H1 (cell line): ENCODE measurements at regions not wholly inside any gene's neighbourhood (a gene's known extent, or its start where the extent isn't known, plus 50 kb on each side); places are given as distances from the start of the nearest gene placed in this dataset.

Experiments
- CTCF ChIA-PET: fragments of 300-600 bp; sonication (Branson Sonifier 250); formaldehyde crosslinking; loops from one replicate; lab custom pipeline; 2021; ENCODE audit not compliant: partially characterized antibody; lab: Charles Lee
- POLR2A ChIA-PET: fragments of 300-600 bp; sonication (Branson Sonifier 250); formaldehyde crosslinking; loops from one replicate; lab custom pipeline; 2021; ENCODE audit warnings: inconsistent platforms; ENCODE audit not compliant: partially characterized antibody; lab: Charles Lee
- DNase-seq, 2 experiments: peaks; one replicate each; pipeline versions ENCODE4 v3.0.0 to v3.0.0-alpha.2; 2010 to 2022; ENCODE audit warnings: low spot score in 2 of 2, low read depth in 1 of 2, mixed read lengths in 1 of 2
- FAIRE-seq: peaks from 2 replicates; lab custom pipeline; 2011; peaks lifted over from hg19 to GRCh38; lab: Jason Lieb, UNC
- H2AFZ ChIP-seq: 2 replicates; pipeline ENCODE4 v1.8.1; 2012; ENCODE audit warnings: low read length, inconsistent platforms
- H2AK5ac ChIP-seq: 2 replicates; pipeline ENCODE4 v1.6.1; 2013; ENCODE audit warnings: low read depth, low read length
- H2BK120ac ChIP-seq: replicated peaks from 2 replicates; pipeline ENCODE3; 2013; ENCODE audit warnings: low read depth, low read length, inconsistent platforms
- H2BK12ac ChIP-seq: 2 replicates; pipeline ENCODE4 v1.6.1; 2013; ENCODE audit warnings: low read depth, low read length
- H2BK15ac ChIP-seq: 2 replicates; pipeline ENCODE4 v1.6.1; 2013; ENCODE audit warnings: low read length
- H2BK20ac ChIP-seq: 2 replicates; pipeline ENCODE4 v1.6.1; 2013; ENCODE audit warnings: low read length
- H2BK5ac ChIP-seq: 2 replicates; pipeline ENCODE4 v1.6.1; 2013; ENCODE audit warnings: low read depth, low read length
- H3K14ac ChIP-seq: 2 replicates; pipeline ENCODE4 v1.6.1; 2013; ENCODE audit warnings: inconsistent platforms; ENCODE audit not compliant: insufficient read length
- H3K18ac ChIP-seq: 2 replicates; pipeline ENCODE4 v1.6.1; 2013; ENCODE audit warnings: low read length; ENCODE audit errors: extremely low read depth
- H3K23ac ChIP-seq: 2 replicates; pipeline ENCODE4 v1.6.1; 2013; ENCODE audit warnings: inconsistent platforms; ENCODE audit not compliant: insufficient read length
- H3K23me2 ChIP-seq: 2 replicates; pipeline ENCODE4 v1.6.1; 2013; ENCODE audit warnings: low read depth, low read length
- H3K27ac ChIP-seq: 2 replicates; pipeline ENCODE4 v1.6.1; 2011; ENCODE audit warnings: low read depth, low read length, inconsistent platforms
- H3K27me3 ChIP-seq, 4 experiments: replicated peaks in 1 of 4; 1 replicate in 1 of 4; 2 replicates in 3 of 4; pipeline versions ENCODE4 v1.6.1 to v1.8.1; 2011 to 2013; ENCODE audit warnings: low read length in 3 of 4, mild to moderate bottlenecking in 3 of 4, inconsistent platforms in 2 of 4, mixed read lengths in 2 of 4, moderate library complexity in 1 of 4; ENCODE audit not compliant: control insufficient read depth in 3 of 4, insufficient read depth in 3 of 4; ENCODE audit errors: extremely low read depth in 1 of 4
- H3K36me3 ChIP-seq, 4 experiments: 2 replicates each; pipeline versions ENCODE4 v1.6.1 to v1.8.1; 2011 to 2013; ENCODE audit warnings: mild to moderate bottlenecking in 4 of 4, low read length in 3 of 4, moderate library complexity in 2 of 4, control low read depth in 1 of 4, inconsistent platforms in 1 of 4; ENCODE audit not compliant: insufficient read depth in 4 of 4, control insufficient read depth in 2 of 4
- H3K4ac ChIP-seq: replicated peaks from 2 replicates; pipeline ENCODE3; 2013; ENCODE audit warnings: low read length, low read depth, mixed read lengths, inconsistent platforms; ENCODE audit not compliant: insufficient read length
- H3K4me1 ChIP-seq, 4 experiments: replicated peaks in 1 of 4; 1 replicate in 1 of 4; 2 replicates in 3 of 4; pipeline versions ENCODE4 v1.6.1 to v1.8.1; 2011 to 2013; ENCODE audit warnings: low read length in 3 of 4, inconsistent platforms in 2 of 4, mixed read lengths in 1 of 4; ENCODE audit not compliant: insufficient read depth in 4 of 4, control insufficient read depth in 3 of 4
- H3K4me2 ChIP-seq, 2 experiments: 2 replicates each; pipeline versions ENCODE4 v1.6.1 to v1.8.1; 2011 to 2013; ENCODE audit warnings: low read depth in 2 of 2, low read length in 2 of 2, control low read depth in 1 of 2, inconsistent platforms in 1 of 2, mild to moderate bottlenecking in 1 of 2; ENCODE audit not compliant: insufficient read depth in 1 of 2
- H3K4me3 ChIP-seq, 4 experiments: fragments of 200-600, 300-600 bp in 1 of 4; sonication (generic), shearing (Covaris generic), sonication (Bioruptor Twin) in 1 of 4; 2 replicates each; pipeline versions ENCODE4 v1.5.1 to v1.8.1; 2011 to 2016; ENCODE audit warnings: low read length in 4 of 4, low read depth in 3 of 4, control low read depth in 2 of 4, inconsistent platforms in 2 of 4, mild to moderate bottlenecking in 2 of 4, mixed read lengths in 1 of 4, moderate library complexity in 1 of 4; ENCODE audit not compliant: insufficient read depth in 2 of 4; ENCODE audit errors: extremely low read depth in 1 of 4
- H3K56ac ChIP-seq: replicated peaks from 2 replicates; pipeline ENCODE3; 2013; ENCODE audit warnings: low read depth, mild to moderate bottlenecking, mixed read lengths, low read length, inconsistent platforms; ENCODE audit not compliant: insufficient read length
- H3K79me1 ChIP-seq: 2 replicates; pipeline ENCODE4 v1.6.1; 2013; ENCODE audit warnings: low read depth, low read length, control low read depth
- H3K79me2 ChIP-seq, 2 experiments: 2 replicates each; pipeline versions ENCODE4 v1.6.1 to v1.8.1; 2012 to 2013; ENCODE audit warnings: low read length in 2 of 2, mild to moderate bottlenecking in 2 of 2, inconsistent platforms in 1 of 2; ENCODE audit not compliant: insufficient read depth in 2 of 2, control insufficient read depth in 1 of 2
- H3K9ac ChIP-seq, 4 experiments: replicated peaks in 1 of 4; 1 replicate in 1 of 4; 2 replicates in 3 of 4; pipeline versions ENCODE4 v1.6.1 to v1.8.1; 2011 to 2013; ENCODE audit warnings: low read depth in 3 of 4, low read length in 3 of 4, control low read depth in 2 of 4, mild to moderate bottlenecking in 2 of 4, moderate library complexity in 2 of 4, inconsistent platforms in 1 of 4; ENCODE audit errors: extremely low read depth in 1 of 4
- H3K9me3 ChIP-seq, 2 experiments: 2 replicates each; pipeline versions ENCODE4 v1.6.1 to v1.8.1; 2012 to 2013; ENCODE audit warnings: mild to moderate bottlenecking in 2 of 2, moderate library complexity in 2 of 2, control low read depth in 1 of 2, inconsistent platforms in 1 of 2, low read depth in 1 of 2, low read length in 1 of 2, mixed read lengths in 1 of 2; ENCODE audit not compliant: insufficient read depth in 2 of 2
- H4K20me1 ChIP-seq, 2 experiments: replicated peaks in 1 of 2; 2 replicates each; pipeline versions ENCODE3 to v1.8.1; 2011 to 2013; ENCODE audit warnings: inconsistent platforms in 2 of 2, low read length in 2 of 2, mild to moderate bottlenecking in 1 of 2; ENCODE audit not compliant: insufficient read depth in 2 of 2, control insufficient read depth in 1 of 2
- H4K5ac ChIP-seq: 2 replicates; pipeline ENCODE4 v1.6.1; 2013; ENCODE audit warnings: low read length, low read depth, mixed read lengths, inconsistent platforms; ENCODE audit not compliant: insufficient read length
- H4K8ac ChIP-seq: 2 replicates; pipeline ENCODE4 v1.8.0; 2013; ENCODE audit warnings: mild to moderate bottlenecking, moderate library complexity, low read length, inconsistent platforms; ENCODE audit not compliant: insufficient read depth; ENCODE audit errors: extremely low read depth
- H4K91ac ChIP-seq: replicated peaks from 2 replicates; pipeline ENCODE3; 2013; ENCODE audit warnings: low read length, mixed read lengths, inconsistent platforms; ENCODE audit not compliant: insufficient read length
- BACH1 ChIP-seq: IDR thresholded peaks from 2 replicates; pipeline ENCODE4 v1.6.1; 2012; ENCODE audit warnings: low read length, improper control_type of control experiment
- BRCA1 ChIP-seq: IDR thresholded peaks from 2 replicates; pipeline ENCODE4 v1.6.1; 2012; ENCODE audit warnings: low read depth, low read length, improper control_type of control experiment
- CBX5 ChIP-seq: fragments of 300-800, 300-1000 bp; sonication (generic); IDR thresholded peaks from 2 replicates; pipeline ENCODE4 v1.7.1; 2016; ENCODE audit warnings: antibody characterized with exemption, low read length, low read depth
- CBX8 ChIP-seq: fragments of 300-800, 300-1000 bp; sonication (generic); IDR thresholded peaks from 2 replicates; pipeline ENCODE4 v1.7.1; 2016; ENCODE audit warnings: low read depth, low read length, borderline replicate concordance
- CREB1 ChIP-seq: IDR thresholded peaks from 2 replicates; pipeline ENCODE4 v1.6.1; 2012; ENCODE audit warnings: inconsistent platforms
- CTBP2 ChIP-seq: IDR thresholded peaks from 2 replicates; pipeline ENCODE4 v1.7.0; 2011; ENCODE audit warnings: borderline replicate concordance, mild to moderate bottlenecking, moderate library complexity, mixed read lengths, low read length; ENCODE audit not compliant: insufficient read depth, insufficient read length
- FOSL1 ChIP-seq: IDR thresholded peaks from 2 replicates; pipeline ENCODE4 v1.6.1; 2011; ENCODE audit warnings: mild to moderate bottlenecking, low read depth, low read length, moderate library complexity; ENCODE audit not compliant: insufficient read depth
- JUND ChIP-seq: IDR thresholded peaks from 2 replicates; pipeline ENCODE4 v1.6.1; 2011; ENCODE audit warnings: mild to moderate bottlenecking, improper control_type of control experiment, low read length
- POLR2AphosphoS5 ChIP-seq: IDR thresholded peaks from 2 replicates; pipeline ENCODE4 v1.6.1; 2011; ENCODE audit warnings: low read depth, low read length
- RBBP5 ChIP-seq: IDR thresholded peaks from 2 replicates; pipeline ENCODE4 v1.7.1; 2012; ENCODE audit warnings: low read depth, mild to moderate bottlenecking, inconsistent platforms, low read length, moderate library complexity, borderline replicate concordance
- SIN3A ChIP-seq, 2 experiments: IDR thresholded peaks in 1 of 2; conservative IDR thresholded peaks in 1 of 2; 2 replicates each; pipeline ENCODE4 v1.6.1; 2011 to 2012; ENCODE audit warnings: low read length in 2 of 2, improper control_type of control experiment in 1 of 2, low read depth in 1 of 2, mild to moderate bottlenecking in 1 of 2
- SIX5 ChIP-seq: IDR thresholded peaks from 2 replicates; pipeline ENCODE4 v1.6.1; 2011; ENCODE audit warnings: mild to moderate bottlenecking, low read depth, low read length
- WGBS, 2 experiments: shearing (Covaris generic) in 1 of 2; methylation state at CpG; one replicate each; pipeline versions ENCODE4 v1.1.6 to v1.1.7; 2013 to 2015; ENCODE audit warnings: low lambda C conversion rate in 2 of 2, mixed read lengths in 2 of 2, inconsistent platforms in 1 of 2, low coverage in 1 of 2, missing lambda C conversion rate in 1 of 2; ENCODE audit not compliant: insufficient replicate concordance in 2 of 2, insufficient coverage in 1 of 2, insufficient read length in 1 of 2; ENCODE audit errors: extremely low coverage in 1 of 2, missing lambda C conversion rate in 1 of 2; 5-methylcytosine and 5-hydroxymethylcytosine counted together
- TF ChIP-seq, protein P1 (sequence below), 3 experiments: IDR thresholded peaks; 1 replicate in 2 of 3; 2 replicates in 1 of 3; pipeline versions ENCODE4 v1.5.1 to v1.6.1; 2011; ENCODE audit warnings: low read length in 3 of 3, mild to moderate bottlenecking in 3 of 3, inconsistent platforms in 2 of 3, low read depth in 1 of 3, moderate library complexity in 1 of 3; ENCODE audit not compliant: insufficient read depth in 1 of 3; ENCODE audit errors: control extremely low read depth in 1 of 3

DNA sequence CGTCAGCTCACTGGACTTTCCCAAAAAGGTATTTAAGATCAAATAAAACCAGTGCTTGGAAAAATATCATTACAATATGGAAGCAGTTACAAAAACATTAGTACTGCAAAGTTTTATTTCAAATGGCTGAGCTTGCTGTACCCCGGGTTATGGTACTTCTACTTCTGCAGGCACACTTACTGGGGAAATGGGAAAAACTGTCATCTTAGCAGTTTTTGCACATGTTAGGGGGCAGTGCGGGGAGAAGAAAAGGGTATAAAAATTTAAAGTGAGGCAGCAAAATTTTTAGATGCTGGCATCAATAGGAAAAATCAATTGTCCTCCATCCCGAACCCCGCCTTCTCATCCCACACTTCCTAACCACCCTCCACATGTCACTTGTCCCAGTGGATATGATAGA lies 133.4 kb downstream of the ATG4C start:
- Histone ChIP-seq H3K79me1 (no peaks in the 10 kb centered on the region), H3K23ac (no peak overlapping the region), H2BK5ac (no peak overlapping the region), H3K56ac (no peak overlapping the region), H4K5ac (no peak overlapping the region), H3K14ac (no peak overlapping the region), H2BK15ac (no peak overlapping the region), H3K79me2 (no peaks in the 10 kb centered on the region), H3K23me2 (no peaks in the 10 kb centered on the region), H2AK5ac (no peak overlapping the region), H4K20me1 (no peaks in the 10 kb centered on the region), H3K9me3 (no peaks in the 10 kb centered on the region), H4K8ac (no peak overlapping the region), H3K4ac (no peak overlapping the region), H2BK12ac (no peak overlapping the region), H3K27me3 (no peaks in the 10 kb centered on the region), H3K4me1 (peaks cover 1 to 5% (median 3%) of the 10 kb centered on the region in 4 experiments; a peak in 5 of 7 replicates), H3K36me3 (no peaks in the 10 kb centered on the region), H2BK120ac (no peak overlapping the region), H3K4me3 (no peak overlapping the region), H3K4me2 (no peak overlapping the region), H2AFZ (no peak overlapping the region), H3K27ac (no peak overlapping the region), H3K18ac (no peak overlapping the region), H3K9ac (no peak overlapping the region), H2BK20ac (no peak overlapping the region), H4K91ac (no peak overlapping the region)
- ChIA-PET CTCF (interaction anchor here (0.6 to 3.8 kb wide), 3 partner anchors 9 to 70 kb away, joined by 3 to 41 read pairs (median 9); no protein-coding TSS in a partner anchor), POLR2A (no interaction called here)
- 92% methylated on average over 5 of the region's 5 CpGs; no CpG with 5 or more reads in 1 of the 2 experiments for WGBS, 2 experiments
- DNase-seq (no peak), FAIRE-seq (no peak)
- TF ChIP-seq CTBP2 (no peak), SIN3A (conservative IDR thresholded peaks at IDR 0.05 in 1 of 2, IDR thresholded peaks at IDR 0.05 in 1 of 2; ENCODE audit: low read depth in 1 of 2, low read length in 2 of 2) (no peak), CREB1 (no peak), FOSL1 (no peak), RBBP5 (no peak), CBX5 (no peak), BRCA1 (no peak), SIX5 (no peak), BACH1 (no peak), POLR2AphosphoS5 (no peak), JUND (no peak), CBX8 (no peak)
- TF ChIP-seq, protein P1, sequence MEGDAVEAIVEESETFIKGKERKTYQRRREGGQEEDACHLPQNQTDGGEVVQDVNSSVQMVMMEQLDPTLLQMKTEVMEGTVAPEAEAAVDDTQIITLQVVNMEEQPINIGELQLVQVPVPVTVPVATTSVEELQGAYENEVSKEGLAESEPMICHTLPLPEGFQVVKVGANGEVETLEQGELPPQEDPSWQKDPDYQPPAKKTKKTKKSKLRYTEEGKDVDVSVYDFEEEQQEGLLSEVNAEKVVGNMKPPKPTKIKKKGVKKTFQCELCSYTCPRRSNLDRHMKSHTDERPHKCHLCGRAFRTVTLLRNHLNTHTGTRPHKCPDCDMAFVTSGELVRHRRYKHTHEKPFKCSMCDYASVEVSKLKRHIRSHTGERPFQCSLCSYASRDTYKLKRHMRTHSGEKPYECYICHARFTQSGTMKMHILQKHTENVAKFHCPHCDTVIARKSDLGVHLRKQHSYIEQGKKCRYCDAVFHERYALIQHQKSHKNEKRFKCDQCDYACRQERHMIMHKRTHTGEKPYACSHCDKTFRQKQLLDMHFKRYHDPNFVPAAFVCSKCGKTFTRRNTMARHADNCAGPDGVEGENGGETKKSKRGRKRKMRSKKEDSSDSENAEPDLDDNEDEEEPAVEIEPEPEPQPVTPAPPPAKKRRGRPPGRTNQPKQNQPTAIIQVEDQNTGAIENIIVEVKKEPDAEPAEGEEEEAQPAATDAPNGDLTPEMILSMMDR (IDR thresholded peaks at IDR 0.05; ENCODE audit: control extremely low read depth in 1 of 3, insufficient read depth in 1 of 3, low read depth in 1 of 3, low read length in 3 of 3): no peak
